ENCODE measurements at regions not wholly inside any gene's neighbourhood (a gene's known extent, or its start where the extent isn't known, plus 50 kb on each side); places are given as distances from the start of the nearest gene placed in this dataset.
"Not testable (repeated sequence)": the region's sequence is repeated elsewhere in the genome, so short reads cannot be mapped to it uniquely, and the experiment has no call there.

DNA sequence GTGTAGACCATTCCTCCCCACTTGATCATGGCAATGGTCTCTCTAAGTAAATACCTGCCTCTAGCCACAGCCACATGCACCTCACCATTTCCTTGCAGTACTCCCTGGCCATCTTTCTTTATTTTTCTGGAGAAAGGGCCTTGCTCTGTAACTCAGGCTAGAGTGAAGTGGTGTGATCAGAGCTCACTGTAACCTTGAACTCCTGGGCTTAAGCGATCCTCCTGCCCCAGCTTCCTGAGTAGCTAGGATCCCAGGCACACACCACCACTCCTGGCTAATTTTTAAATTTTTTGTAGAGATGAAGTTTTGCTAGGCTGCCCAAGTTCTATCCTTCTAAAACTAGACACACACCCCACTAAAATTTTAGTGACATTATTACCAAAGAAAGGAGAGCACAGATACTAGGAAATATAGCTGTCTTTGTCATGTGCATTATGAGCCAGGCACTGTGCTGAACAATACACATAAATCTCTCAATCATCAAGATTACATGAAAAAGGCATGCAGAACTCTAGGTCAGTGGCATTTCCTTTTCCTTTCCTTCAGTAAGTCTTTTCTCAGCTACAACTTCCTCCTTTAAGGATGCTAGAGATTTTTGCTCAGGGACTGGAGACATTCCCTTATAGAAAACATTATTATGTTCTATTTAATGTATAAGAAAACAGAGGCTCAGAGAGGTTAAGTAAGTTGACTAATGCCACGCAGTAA, 95.0 kb upstream of the SERBP1 start:
- in situ Hi-C loops (cut with MboI; ENCODE audit: low sequenced_read_pairs) = no loop called here

DNA sequence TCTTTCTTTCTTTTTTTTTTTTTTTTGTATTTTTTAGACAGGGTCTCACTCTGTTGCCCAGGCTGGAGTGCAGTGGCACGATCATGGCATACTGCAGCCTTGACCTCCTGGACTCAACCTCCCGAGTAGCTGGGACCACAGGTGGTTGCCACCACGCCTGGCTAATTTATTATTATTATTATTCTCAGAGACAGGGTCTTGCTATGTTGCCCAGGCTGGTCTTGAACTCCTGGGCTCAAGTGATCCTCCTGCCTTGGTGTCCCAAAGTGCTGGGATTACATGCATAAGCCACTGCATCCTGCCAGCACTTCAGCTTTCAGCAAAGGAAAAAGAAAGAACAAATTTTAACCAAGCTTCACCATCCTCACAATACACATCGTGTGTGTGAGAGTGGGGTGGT, 97.9 kb upstream of the SERBP1 start:
- in situ Hi-C loops (cut with MboI; ENCODE audit: low sequenced_read_pairs) = no loop called here

DNA sequence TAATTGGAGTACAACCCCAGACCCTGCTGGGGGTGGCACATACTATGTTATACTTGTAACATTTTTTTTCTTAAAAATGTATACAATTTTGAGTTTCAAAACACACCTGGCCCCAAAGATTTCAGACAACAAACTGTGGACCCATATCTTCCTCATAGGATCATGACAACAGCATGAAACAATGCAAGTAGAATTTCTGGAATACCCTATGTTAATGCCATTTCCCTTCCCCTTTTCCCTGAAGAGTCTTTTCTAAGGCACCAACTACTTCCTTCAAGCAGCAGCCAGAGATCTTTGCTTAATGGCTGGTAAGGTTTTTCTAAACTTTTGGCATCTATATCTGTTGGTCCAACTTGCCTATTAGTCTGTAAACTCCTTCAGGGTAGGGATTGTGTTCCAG, 99.9 kb upstream of the SERBP1 start:
- in situ Hi-C loops (cut with MboI; ENCODE audit: low sequenced_read_pairs) = loop anchor here (10.0 kb wide), 1 partner anchor 235 kb away; no protein-coding TSS in a partner anchor

DNA sequence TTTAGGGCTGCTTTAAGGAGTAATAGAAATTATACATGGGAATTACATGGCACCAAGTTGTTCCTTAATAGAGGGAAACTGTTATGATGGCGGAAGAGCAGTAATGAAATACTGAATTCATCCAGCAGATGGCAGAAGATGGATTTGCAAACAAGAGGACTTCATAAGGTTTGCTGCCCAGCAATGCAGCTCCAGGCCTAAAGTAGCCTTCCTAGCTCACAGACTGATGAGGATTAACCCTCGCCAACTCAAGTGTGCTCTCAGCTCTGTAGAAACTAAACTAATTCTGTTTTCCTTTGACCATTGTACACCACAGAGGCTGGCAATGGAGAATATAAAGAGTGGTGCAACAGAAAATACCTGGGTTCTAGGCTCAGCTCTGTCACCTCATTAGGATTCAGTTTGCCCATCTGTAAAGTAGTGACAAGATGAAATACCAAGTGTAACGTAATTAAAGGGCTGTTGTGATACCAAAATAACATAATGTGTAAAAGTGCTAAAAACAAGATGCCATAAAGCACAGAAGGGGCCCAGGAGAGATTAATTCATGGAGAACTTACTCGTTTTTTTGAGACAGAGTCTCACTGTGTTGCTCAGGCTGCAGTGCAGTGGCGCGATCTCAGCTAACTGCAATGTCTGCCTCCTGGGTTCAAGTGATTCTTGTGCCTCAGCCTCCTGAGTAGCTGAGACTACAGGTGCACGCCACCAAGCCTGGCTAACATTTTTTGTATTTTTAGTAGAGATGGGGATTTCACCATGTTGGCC, 102.4 kb upstream of the SERBP1 start:
- in situ Hi-C loops (cut with MboI; ENCODE audit: low sequenced_read_pairs) = loop anchor here (10.0 kb wide), 1 partner anchor 232 kb away; no protein-coding TSS in a partner anchor

DNA sequence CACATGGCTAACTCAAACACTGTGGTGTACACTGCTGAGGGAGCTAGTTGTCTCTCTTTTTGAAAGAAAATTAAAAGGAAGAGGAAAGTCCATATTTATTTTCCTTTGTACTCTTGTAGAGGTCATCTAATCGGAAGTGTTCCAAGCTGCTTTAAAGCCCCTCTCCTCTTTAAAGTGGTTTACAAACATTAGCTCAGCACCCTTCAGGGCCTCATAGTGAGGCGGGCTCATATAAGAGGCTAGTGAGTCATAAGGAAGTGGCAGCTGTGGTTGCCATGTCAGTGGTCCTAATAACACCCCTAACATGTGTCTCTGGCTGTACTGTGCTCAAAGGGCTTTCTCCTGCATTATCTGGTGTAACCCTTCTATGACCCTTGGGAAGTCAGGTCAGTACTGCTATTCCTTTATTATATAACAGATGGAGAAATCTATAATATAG, 104.4 kb upstream of the SERBP1 start:
- in situ Hi-C loops (cut with MboI; ENCODE audit: low sequenced_read_pairs) = loop anchor here (10.0 kb wide), 1 partner anchor 230 kb away; no protein-coding TSS in a partner anchor

DNA sequence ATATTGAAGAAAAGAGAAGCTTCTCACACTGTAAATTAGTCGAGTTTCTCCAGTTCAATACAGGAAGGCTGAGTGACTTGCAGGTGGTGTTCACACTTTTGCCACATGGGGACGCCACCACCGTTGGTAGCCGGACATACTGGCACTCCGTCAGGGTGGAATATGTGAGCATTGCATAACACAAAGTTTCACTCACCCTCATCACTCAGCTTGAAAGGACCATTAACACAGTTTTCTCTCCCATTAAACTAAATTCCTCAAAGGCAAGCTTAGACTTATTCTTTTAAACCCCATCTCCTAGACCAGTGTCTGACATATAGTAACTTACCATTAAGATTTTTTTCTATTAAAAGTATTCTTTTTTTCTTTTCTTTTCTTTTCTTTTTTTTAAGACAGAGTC, 105.3 kb upstream of the SERBP1 start:
- in situ Hi-C loops (cut with MboI; ENCODE audit: low sequenced_read_pairs) = loop anchor here (10.0 kb wide), 1 partner anchor 229 kb away; no protein-coding TSS in a partner anchor

DNA sequence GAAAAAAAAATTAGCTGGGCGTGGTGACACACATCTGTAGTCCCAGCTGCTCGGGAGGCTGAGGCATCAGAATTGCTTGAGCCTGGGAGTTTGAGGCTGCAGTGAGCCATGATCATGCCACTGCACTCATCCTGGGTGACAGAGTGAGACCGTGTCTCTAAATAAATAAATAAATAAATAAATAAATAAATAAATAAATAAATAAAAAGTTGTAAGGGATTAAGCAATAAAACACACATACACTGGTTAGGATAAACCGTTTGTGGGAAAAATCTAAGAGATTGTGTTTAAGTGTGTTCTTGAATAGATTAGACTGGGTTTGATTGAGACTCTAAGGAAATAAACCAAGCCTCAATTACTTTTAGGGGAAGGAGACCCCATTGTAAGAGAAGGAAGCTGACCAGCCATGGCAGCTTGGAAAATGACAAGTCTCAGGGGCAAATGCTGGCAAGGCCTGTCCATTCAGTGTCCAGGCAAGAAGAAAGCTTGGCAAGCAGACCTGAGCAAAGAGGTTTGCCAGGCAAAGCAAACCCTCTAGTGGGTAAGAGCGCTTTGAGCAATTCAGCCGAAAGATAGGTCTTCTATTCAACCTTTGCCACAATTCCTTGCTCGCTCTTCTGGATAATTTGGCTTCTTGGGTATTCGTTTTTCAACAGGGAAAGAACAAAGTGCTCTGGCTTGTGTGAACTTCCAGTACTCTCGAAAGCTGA, 106.9 kb upstream of the SERBP1 start:
- in situ Hi-C loops (cut with MboI; ENCODE audit: low sequenced_read_pairs) = loop anchor here (10.0 kb wide), 1 partner anchor 228 kb away; no protein-coding TSS in a partner anchor

DNA sequence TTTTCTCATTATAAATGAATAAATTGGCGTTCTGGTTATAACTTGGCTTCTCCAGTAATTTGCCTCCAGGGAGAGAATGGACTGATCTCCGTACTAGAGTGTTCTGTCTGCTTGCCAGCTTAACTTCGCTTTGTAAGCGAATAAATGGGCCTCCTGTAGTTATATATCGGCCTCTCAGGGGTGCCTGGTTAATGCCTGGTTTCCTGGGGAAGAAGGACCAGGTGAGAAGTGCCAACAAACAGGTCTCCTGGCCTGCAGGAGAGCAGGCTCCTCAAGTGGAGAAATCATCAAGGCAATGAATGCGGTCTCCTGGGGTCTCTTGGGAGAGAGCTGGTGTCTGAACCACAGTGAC, 107.4 kb upstream of the SERBP1 start:
- in situ Hi-C loops (cut with MboI; ENCODE audit: low sequenced_read_pairs) = loop anchor here (10.0 kb wide), 1 partner anchor 227 kb away; no protein-coding TSS in a partner anchor

DNA sequence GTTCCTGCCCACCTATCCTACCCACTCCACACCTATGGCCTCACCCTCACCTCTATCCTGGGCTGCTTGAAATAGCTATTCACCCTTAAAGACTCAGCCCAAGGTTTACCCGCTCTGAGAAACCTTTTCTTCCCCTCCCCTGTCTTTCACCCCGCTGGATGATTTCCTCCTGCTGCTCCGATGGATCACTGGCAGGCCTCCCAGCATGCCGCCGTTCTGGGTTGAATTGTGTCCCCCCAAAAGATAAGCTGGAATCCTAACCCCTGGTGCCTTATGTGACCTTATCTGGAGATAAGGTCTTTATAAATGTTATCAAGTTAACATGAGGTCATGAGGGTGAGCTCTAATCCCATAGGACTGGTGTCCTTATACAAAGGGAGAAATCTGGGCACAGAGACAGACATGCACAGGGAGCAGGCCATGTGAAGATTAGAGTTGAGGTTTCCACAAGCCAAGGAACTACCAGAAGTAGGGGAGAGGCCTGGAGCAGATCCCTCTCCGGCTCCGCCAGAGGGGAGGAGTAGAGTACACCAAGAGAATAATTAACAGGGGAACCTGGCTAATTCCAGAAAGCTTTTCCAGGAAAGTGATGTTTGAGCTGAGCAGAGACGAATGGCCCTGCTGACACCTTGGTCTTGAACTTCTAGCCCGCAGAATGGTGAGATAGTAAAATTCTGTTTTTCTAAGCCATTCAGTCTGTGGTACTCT, 110.0 kb upstream of the SERBP1 start:
- in situ Hi-C loops (cut with MboI; ENCODE audit: low sequenced_read_pairs) = no loop called here

DNA sequence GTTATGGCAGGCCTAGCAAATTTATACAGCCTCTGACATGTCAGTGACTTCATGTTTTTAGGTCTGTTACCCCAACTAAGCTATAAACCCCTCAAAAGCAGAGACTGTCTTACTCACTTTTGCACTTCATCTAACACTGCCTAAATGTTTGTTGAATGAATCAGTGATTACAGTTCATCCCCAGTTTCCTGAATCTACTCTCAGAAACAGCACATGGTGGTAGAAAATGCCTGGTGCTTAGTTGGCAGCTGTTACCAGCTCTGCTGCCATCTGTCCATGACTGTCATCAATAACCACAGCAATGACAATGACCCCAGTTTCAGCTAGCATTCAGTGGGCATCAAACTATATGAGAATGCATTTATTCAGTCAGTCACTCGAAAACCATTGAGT, 110.5 kb upstream of the SERBP1 start:
- in situ Hi-C loops (cut with MboI; ENCODE audit: low sequenced_read_pairs) = no loop called here

DNA sequence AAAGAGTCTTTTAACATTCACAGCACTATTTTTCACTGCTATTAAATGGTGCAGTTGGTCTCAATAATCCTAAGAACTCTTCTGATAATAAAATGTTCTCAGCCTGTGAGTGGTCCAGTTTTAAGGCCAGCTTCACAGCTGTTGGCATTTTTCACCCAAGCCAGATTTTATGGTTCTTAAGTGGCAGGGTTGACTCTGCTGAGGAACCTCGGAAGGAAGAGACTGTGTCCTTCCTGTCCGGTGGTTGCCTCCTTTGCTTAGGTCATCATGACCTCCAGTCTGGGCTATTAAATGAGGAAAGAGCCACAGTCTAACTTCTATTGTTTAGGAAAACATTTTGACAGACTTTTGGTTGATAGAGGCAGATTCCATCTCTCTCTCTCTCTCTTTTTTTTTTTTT, 112.5 kb upstream of the SERBP1 start:
- in situ Hi-C loops (cut with MboI; ENCODE audit: low sequenced_read_pairs) = no loop called here

DNA sequence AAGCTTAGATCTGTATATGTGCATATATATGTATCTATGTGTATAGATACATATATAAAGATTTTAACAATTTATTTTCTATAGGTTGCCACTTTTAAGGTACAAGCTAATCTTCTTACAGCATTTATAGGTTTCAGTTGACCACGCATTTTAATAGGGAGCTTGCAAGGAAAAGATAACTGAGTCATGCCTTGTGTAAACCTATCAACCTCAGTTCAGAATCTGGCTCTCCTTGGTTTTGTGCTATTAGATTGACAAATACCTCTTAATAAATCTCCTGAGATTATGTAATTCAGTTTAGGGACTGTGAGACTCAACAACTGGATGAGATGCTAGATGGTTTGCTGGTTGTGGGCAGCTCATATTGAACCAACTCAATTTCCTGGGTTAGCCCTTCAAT, 114.7 kb upstream of the SERBP1 start:
- in situ Hi-C loops (cut with MboI; ENCODE audit: low sequenced_read_pairs) = no loop called here

DNA sequence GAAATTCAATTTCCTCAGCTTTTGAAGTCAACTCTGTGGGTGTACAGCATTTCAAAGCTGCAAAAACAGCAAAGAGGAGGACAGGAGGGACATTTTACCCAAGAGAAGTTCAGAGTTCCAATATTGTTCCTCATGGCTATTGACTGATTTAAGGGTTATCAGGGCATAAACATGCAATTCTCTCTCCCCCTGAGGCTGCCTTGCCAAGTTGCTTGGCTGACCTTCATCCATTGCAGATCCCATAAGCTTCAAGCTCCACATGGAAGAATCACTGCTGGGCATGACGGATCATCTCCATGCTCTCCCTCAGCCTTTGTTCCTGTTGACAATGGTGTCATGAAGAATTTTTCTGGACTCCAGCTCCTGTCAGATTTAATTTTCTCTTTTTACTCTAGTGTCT, 115.2 kb upstream of the SERBP1 start:
- in situ Hi-C loops (cut with MboI; ENCODE audit: low sequenced_read_pairs) = no loop called here

DNA sequence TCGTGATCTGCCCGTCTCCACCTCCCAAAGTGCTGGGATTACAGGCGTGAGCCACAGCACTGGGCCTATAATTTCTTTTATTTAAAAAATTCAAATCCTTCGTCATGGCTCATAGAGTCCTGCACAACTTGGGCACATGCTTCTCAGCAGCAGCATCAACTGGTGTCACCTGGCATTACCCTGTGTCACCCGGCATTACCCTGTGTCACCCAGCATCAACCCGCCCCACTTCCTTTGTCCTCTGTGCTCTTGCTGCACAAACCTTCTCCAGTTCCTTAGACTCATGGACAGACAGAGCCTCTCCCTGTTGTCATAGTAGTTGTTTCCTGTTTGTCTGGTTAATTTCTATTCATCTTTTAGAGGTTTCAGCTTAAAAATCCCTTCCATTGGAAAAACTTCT, 121.2 kb upstream of the SERBP1 start:
- in situ Hi-C loops (cut with MboI; ENCODE audit: low sequenced_read_pairs) = no loop called here

DNA sequence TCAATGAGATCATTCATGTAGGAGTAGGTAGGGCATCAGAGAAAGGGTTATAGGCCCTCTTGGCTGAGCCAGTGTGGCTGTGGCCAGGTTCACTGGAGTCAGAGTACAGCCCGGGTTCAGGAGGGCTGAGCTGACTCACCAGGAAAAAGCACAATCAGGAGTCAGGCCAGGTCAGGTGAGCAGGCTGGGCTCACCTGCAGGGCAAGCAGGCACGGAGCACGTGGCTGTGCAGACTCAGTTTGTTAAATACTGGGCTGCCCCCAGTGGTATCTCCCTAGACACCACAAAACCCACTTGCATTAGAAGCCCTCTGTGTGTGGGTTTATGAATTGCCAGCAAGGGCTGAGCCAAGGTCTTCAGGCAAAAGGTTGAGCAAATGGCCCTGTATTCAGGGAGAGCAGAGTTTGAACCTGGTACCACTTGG, 122.1 kb upstream of the SERBP1 start:
- in situ Hi-C loops (cut with MboI; ENCODE audit: low sequenced_read_pairs) = no loop called here

DNA sequence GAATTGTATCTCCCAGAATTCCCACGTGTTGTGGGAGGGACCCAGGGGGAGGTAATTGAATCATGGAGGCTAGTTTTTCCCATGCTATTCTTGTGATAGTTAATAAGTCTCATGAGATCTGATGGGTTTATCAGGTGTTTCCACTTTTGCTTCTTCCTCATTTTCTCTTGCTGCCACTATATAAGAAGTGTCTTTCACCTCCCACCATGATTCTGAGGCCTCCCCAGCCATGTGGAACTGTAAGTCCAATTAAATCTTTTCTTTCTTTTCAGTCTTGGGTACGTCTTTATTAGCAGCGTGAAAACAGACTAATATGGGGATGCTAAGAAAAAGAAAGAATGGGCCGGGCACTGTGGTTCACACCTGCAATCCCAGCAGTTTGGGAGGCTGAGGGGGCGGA, 124.0 kb upstream of the SERBP1 start:
- in situ Hi-C loops (cut with MboI; ENCODE audit: low sequenced_read_pairs) = not testable (repeated sequence)

DNA sequence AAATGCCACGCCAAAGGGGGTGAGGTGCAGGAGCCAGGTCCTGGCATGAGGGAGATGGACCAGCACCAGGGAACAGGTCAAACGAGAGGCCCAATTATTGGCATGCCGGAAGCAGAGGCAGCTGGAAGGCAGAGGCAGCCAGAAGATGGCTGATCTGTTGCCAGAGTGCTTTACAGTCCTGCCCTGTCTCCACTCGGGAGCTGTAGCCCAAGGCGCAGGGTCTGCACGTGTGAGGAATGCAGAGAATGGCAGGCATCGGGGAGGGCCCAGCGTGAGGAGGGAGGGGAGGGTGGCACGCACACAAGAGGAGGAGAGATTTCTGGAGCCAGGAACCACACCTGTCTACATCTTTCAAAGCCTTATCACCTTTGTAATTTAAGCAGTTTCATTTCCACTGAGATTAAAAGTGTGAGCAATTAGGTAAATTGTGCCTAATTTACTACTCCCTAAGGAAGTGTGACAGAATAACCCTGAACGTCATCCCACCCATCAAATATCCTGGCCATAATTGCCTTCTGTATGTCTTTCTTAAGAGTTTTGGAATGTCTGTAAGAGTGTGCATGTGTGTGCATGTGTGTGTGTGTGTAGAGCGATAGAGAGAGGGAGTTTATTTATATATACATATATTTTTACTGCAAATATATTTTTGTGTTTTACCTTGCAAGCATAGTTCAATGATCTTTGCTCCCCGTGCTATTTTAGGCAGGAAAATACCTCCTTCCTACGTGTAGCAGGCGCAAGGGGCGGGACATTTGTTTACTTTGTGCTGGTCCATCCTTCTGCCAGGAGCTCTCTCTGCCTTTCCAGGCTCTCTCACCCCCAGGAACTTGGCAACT, 125.5 kb upstream of the SERBP1 start:
- in situ Hi-C loops (cut with MboI; ENCODE audit: low sequenced_read_pairs) = no loop called here

DNA sequence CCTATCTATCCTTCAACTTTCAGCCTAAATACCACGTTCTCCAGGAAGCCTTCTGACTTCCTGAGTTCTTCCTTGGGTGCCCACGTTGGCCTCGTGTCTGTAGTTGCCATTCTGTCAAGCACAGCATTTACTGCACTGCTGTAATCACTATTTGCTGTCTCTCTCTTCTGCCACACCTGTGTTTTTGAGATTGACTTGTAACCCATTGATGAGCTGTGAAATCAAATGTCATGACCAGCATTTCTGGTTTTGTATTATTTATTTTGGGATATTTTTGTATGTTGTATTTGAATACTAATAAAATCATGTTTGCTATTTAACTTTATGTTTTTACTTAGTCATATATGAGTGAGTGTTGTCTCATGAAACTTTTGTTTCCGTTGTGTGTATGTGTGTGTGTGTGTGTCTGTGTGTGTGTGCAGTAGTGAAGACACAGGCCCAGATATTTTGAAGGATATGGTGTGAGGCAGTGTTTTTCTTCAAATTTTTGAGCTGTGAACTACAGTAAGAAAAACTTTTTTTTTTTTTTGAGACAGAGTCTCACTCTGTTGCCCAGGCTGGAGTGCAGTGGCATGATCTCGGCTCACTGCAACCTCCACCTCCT, 126.2 kb upstream of the SERBP1 start:
- in situ Hi-C loops (cut with MboI; ENCODE audit: low sequenced_read_pairs) = no loop called here

DNA sequence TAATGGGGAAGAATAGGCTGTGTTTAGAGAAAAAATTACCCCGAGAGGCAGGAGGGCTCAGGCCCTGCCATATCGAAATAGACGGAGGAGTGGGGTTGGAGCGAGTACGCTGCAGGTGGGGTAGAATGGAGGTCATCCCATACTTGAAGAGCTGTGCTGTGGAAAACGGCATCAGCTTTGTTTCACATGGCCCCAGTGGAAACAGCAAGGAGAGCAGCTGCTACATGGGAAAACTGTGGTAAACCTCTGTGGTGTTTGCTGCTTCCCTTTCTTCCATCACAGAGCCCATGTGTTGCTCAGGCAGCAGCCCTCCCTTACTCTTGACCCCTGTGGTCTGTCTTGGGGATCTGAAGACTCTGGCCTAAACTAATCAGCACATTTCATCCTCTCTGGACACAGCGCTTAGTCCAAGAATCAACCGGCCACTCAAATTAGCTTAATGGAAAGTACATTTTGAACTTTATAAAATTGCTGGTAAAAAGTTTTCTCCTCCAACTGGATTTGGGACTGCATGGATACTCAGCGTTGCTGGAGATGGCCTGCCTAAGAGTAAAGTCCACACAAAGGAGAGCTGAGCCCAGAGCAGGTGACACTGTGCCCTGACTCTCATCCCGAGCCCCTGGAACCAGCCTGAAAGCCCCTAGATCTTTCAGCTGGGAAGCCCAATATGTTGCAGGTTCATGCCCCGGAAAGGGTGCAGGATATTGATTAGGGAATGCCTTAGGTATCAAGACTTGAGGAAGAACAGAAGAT, 127.1 kb upstream of the GADD45A start:
- in situ Hi-C loops (cut with MboI; ENCODE audit: low sequenced_read_pairs) = no loop called here
